ENCODE measurements at regions not wholly inside any gene's neighbourhood (a gene's known extent, or its start where the extent isn't known, plus 50 kb on each side); places are given as distances from the start of the nearest gene placed in this dataset.

DNA sequence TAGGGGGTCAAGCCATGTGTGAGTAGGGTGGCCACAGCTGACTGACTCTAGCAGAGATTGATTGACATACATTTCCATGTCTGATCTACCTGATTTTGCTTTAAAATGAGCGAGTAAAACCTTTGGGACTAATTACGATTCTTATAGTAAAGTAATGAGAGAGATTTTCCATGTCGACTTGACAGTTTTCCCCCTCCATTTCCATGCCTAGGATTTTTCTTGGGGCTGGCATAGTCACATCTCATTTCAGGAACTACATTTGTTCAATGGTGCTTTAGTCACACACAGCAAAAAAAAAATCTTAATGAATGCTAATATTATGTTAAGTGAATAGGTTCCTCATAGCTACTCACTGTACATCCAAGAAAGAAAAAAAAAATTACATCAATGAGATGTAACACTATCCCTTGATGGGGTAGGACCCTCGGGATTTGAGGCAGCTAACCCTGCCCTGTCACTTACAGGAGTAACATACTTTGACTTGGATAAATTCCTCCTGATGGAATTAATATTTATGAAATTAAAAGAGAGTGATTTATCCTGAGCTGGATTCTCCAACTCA, 690.9 kb downstream of the TDRD15 start:
- TF ChIP-seq CEBPB (IDR thresholded peaks at IDR 0.05; ENCODE audit: low read depth, low read length): no peak
- TF ChIP-seq, protein P1, sequence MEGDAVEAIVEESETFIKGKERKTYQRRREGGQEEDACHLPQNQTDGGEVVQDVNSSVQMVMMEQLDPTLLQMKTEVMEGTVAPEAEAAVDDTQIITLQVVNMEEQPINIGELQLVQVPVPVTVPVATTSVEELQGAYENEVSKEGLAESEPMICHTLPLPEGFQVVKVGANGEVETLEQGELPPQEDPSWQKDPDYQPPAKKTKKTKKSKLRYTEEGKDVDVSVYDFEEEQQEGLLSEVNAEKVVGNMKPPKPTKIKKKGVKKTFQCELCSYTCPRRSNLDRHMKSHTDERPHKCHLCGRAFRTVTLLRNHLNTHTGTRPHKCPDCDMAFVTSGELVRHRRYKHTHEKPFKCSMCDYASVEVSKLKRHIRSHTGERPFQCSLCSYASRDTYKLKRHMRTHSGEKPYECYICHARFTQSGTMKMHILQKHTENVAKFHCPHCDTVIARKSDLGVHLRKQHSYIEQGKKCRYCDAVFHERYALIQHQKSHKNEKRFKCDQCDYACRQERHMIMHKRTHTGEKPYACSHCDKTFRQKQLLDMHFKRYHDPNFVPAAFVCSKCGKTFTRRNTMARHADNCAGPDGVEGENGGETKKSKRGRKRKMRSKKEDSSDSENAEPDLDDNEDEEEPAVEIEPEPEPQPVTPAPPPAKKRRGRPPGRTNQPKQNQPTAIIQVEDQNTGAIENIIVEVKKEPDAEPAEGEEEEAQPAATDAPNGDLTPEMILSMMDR (conservative IDR thresholded peaks at IDR 0.05; ENCODE audit: low read depth, low read length): no peak
- no peak for TF ChIP-seq POLR2A (IDR thresholded peaks at IDR 0.05; ENCODE audit: low read depth, low read length)
- no peak for TF ChIP-seq RCOR1 (IDR thresholded peaks at IDR 0.05; ENCODE audit: insufficient replicate concordance, low read length)

All from IMR-90 (cell line).